H9 (cell line): ENCODE measurements at regions not wholly inside any gene's neighbourhood (a gene's known extent, or its start where the extent isn't known, plus 50 kb on each side); places are given as distances from the start of the nearest gene placed in this dataset.

ENCODE experiments used
- DNase-seq: peaks from one replicate; pipeline ENCODE4 v3.0.0-alpha.2; 2017
- H2AFZ ChIP-seq: one replicate; pipeline ENCODE4 v1.6.1; 2013; ENCODE audit warnings: mild to moderate bottlenecking, low read length, control low read depth, moderate library complexity
- H2AK5ac ChIP-seq: 2 replicates; pipeline ENCODE4 v1.6.1; 2013; ENCODE audit warnings: low read length, control low read depth, mixed read lengths; ENCODE audit not compliant: insufficient read length
- H2BK120ac ChIP-seq: one replicate; pipeline ENCODE4 v1.6.1; 2013; ENCODE audit warnings: low read depth, mild to moderate bottlenecking, low read length, control low read depth, inconsistent platforms; ENCODE audit not compliant: poor library complexity, severe bottlenecking
- H2BK12ac ChIP-seq: 2 replicates; pipeline ENCODE4 v1.6.1; 2013; ENCODE audit warnings: low read length, control low read depth, mixed read lengths, low read depth; ENCODE audit not compliant: insufficient read length
- H2BK15ac ChIP-seq: 2 replicates; pipeline ENCODE4 v1.6.1; 2013; ENCODE audit warnings: low read depth, low read length, control low read depth
- H2BK20ac ChIP-seq: one replicate; pipeline ENCODE4 v1.6.1; 2013; ENCODE audit warnings: low read depth, mild to moderate bottlenecking, low read length, control low read depth, inconsistent platforms; ENCODE audit not compliant: poor library complexity, severe bottlenecking
- H2BK5ac ChIP-seq: 2 replicates; pipeline ENCODE4 v1.6.1; 2013; ENCODE audit warnings: low read length, control low read depth, mixed read lengths; ENCODE audit not compliant: insufficient read length
- H3K14ac ChIP-seq: 2 replicates; pipeline ENCODE4 v1.6.1; 2013; ENCODE audit warnings: low read length, control low read depth; ENCODE audit not compliant: insufficient read depth
- H3K18ac ChIP-seq: 2 replicates; pipeline ENCODE4 v1.6.1; 2013; ENCODE audit warnings: low read depth, mild to moderate bottlenecking, mixed read lengths, low read length, control low read depth; ENCODE audit not compliant: insufficient read length
- H3K23ac ChIP-seq: 2 replicates; pipeline ENCODE4 v1.6.1; 2013; ENCODE audit warnings: low read length, control low read depth, mixed read lengths, low read depth; ENCODE audit not compliant: insufficient read length
- H3K23me2 ChIP-seq: 2 replicates; pipeline ENCODE4 v1.6.1; 2013; ENCODE audit warnings: low read depth, mild to moderate bottlenecking, mixed read lengths, low read length, control low read depth; ENCODE audit not compliant: insufficient read length, poor library complexity, severe bottlenecking
- H3K27ac ChIP-seq: 2 replicates; pipeline ENCODE4 v1.5.1; 2013; ENCODE audit warnings: low read length, control low read depth, mixed read lengths, low read depth; ENCODE audit not compliant: insufficient read length
- H3K27me3 ChIP-seq: 2 replicates; pipeline ENCODE4 v1.6.1; 2013; ENCODE audit warnings: low read length, control low read depth, inconsistent platforms; ENCODE audit not compliant: insufficient read depth
- H3K4ac ChIP-seq: 2 replicates; pipeline ENCODE4 v1.6.1; 2013; ENCODE audit warnings: low read depth, mild to moderate bottlenecking, control low read depth, inconsistent platforms, low read length, moderate library complexity
- H3K4me1 ChIP-seq: 2 replicates; pipeline ENCODE4 v1.6.1; 2013; ENCODE audit warnings: low read length, control low read depth, inconsistent platforms; ENCODE audit not compliant: insufficient read depth
- H3K4me2 ChIP-seq: 2 replicates; pipeline ENCODE4 v1.6.1; 2013; ENCODE audit warnings: low read length, control low read depth, mixed read lengths; ENCODE audit not compliant: insufficient read length, insufficient read depth
- H3K56ac ChIP-seq: 2 replicates; pipeline ENCODE4 v1.6.1; 2013; ENCODE audit warnings: low read depth, mild to moderate bottlenecking, mixed read lengths, low read length, control low read depth; ENCODE audit not compliant: insufficient read length
- H3K79me1 ChIP-seq: 2 replicates; pipeline ENCODE4 v1.6.1; 2013; ENCODE audit warnings: low read depth, mild to moderate bottlenecking, moderate library complexity, low read length, control low read depth, inconsistent platforms; ENCODE audit not compliant: insufficient read depth, poor library complexity, severe bottlenecking
- H3K79me2 ChIP-seq: 2 replicates; pipeline ENCODE4 v1.6.1; 2013; ENCODE audit warnings: low read length, control low read depth, inconsistent platforms; ENCODE audit not compliant: insufficient read depth
- H3K9ac ChIP-seq: 2 replicates; pipeline ENCODE4 v1.6.1; 2013; ENCODE audit warnings: low read length, control low read depth, mixed read lengths; ENCODE audit not compliant: insufficient read length; ENCODE audit errors: extremely low read depth
- H3K9me3 ChIP-seq: one replicate; pipeline ENCODE4 v1.6.1; 2013; ENCODE audit warnings: low read depth, low read length, inconsistent platforms; ENCODE audit not compliant: control insufficient read depth
- H3T11ph ChIP-seq: one replicate; pipeline ENCODE4 v1.6.1; 2013; ENCODE audit warnings: mild to moderate bottlenecking, low read length, control low read depth, inconsistent platforms
- H4K20me1 ChIP-seq: one replicate; pipeline ENCODE4 v1.6.1; 2013; ENCODE audit not compliant: control insufficient read depth, insufficient read length, insufficient read depth
- H4K5ac ChIP-seq: 2 replicates; pipeline ENCODE4 v1.6.1; 2013; ENCODE audit warnings: low read depth, mild to moderate bottlenecking, mixed read lengths, low read length, control low read depth; ENCODE audit not compliant: insufficient read length
- H4K8ac ChIP-seq: replicated peaks from 2 replicates; pipeline ENCODE4 v1.6.1; 2013; ENCODE audit warnings: low read length, control low read depth, mixed read lengths, low read depth; ENCODE audit not compliant: insufficient read length
- H4K91ac ChIP-seq: 2 replicates; pipeline ENCODE4 v1.6.1; 2013; ENCODE audit warnings: low read depth, mild to moderate bottlenecking, moderate library complexity, mixed read lengths, low read length, control low read depth; ENCODE audit not compliant: insufficient read length
- H3K27ac Mint-ChIP-seq, 3 experiments: 2 replicates in 2 of 3; 3 replicates in 1 of 3; pipeline ENCODE4 v1.8.0; 2020 to 2021; ENCODE audit warnings: mixed read lengths in 3 of 3, mild to moderate bottlenecking in 1 of 3, moderate library complexity in 1 of 3
- H3K27me3 Mint-ChIP-seq: 2 replicates; pipeline ENCODE4 v1.8.0; 2021; ENCODE audit warnings: low read depth, mild to moderate bottlenecking, moderate library complexity, mixed read lengths
- H3K36me3 Mint-ChIP-seq, 3 experiments: 2 replicates in 2 of 3; 3 replicates in 1 of 3; pipeline ENCODE4 v1.8.0; 2020 to 2021; ENCODE audit warnings: low read depth in 3 of 3, mixed read lengths in 3 of 3; ENCODE audit not compliant: insufficient read depth in 1 of 3
- H3K4me1 Mint-ChIP-seq, 2 experiments: 2 replicates each; pipeline ENCODE4 v1.8.0; 2020; ENCODE audit warnings: mixed read lengths in 2 of 2
- H3K4me3 Mint-ChIP-seq, 2 experiments: 2 replicates in 1 of 2; 3 replicates in 1 of 2; pipeline ENCODE4 v1.8.0; 2020 to 2021; ENCODE audit warnings: mild to moderate bottlenecking in 2 of 2, mixed read lengths in 2 of 2, moderate library complexity in 1 of 2
- H3K9me3 Mint-ChIP-seq, 2 experiments: 2 replicates in 1 of 2; 3 replicates in 1 of 2; pipeline ENCODE4 v1.8.0; 2020; ENCODE audit warnings: mild to moderate bottlenecking in 2 of 2, mixed read lengths in 2 of 2, moderate library complexity in 1 of 2
- CTCF ChIP-seq: fragments of 200-600 bp; sonication (generic); conservative IDR thresholded peaks from 3 replicates; pipeline ENCODE4 v1.8.0; 2021; ENCODE audit warnings: antibody characterized with exemption, mild to moderate bottlenecking

GRCh38 chr3:178259703-178260102, 276.5 kb upstream of the KCNMB2 start:
- H3T11ph ChIP-seq = no peak overlapping the region
- no peak overlapping the region for H4K5ac ChIP-seq
- H2BK12ac ChIP-seq = no peak overlapping the region
- no peak overlapping the region for H3K23ac ChIP-seq
- Mint-ChIP-seq H3K36me3 (no peaks in the 10 kb centered on the region), H3K9me3 (no peaks in the 10 kb centered on the region), H3K4me3 (no peak overlapping the region), H3K4me1 (no peaks in the 10 kb centered on the region), H3K27ac (no peak overlapping the region), H3K27me3 (no peaks in the 10 kb centered on the region)
- no peaks in the 10 kb centered on the region for H3K27me3 ChIP-seq
- no peak overlapping the region for H4K91ac ChIP-seq
- H3K79me1 ChIP-seq = no peaks in the 10 kb centered on the region
- TF ChIP-seq CTCF = no peak
- no peaks in the 10 kb centered on the region for H3K9me3 ChIP-seq
- H3K27ac ChIP-seq = no peak overlapping the region
- no peak overlapping the region for H2BK5ac ChIP-seq
- H3K4ac ChIP-seq = no peak overlapping the region
- H2BK20ac ChIP-seq = no peak overlapping the region
- H3K14ac ChIP-seq = no peak overlapping the region
- no peaks in the 10 kb centered on the region for H4K20me1 ChIP-seq
- H3K4me1 ChIP-seq = no peaks in the 10 kb centered on the region
- H2AFZ ChIP-seq = no peak overlapping the region
- no peak overlapping the region for H2BK120ac ChIP-seq
- no peak overlapping the region for H2AK5ac ChIP-seq
- DNase-seq = no peak
- no peak overlapping the region for H4K8ac ChIP-seq
- no peak overlapping the region for H3K18ac ChIP-seq
- no peak overlapping the region for H2BK15ac ChIP-seq
- no peaks in the 10 kb centered on the region for H3K23me2 ChIP-seq
- no peak overlapping the region for H3K56ac ChIP-seq
- H3K9ac ChIP-seq = no peak overlapping the region
- no peak overlapping the region for H3K4me2 ChIP-seq
- no peaks in the 10 kb centered on the region for H3K79me2 ChIP-seq
